ENCODE measurements at regions not wholly inside any gene's neighbourhood (a gene's known extent, or its start where the extent isn't known, plus 50 kb on each side); places are given as distances from the start of the nearest gene placed in this dataset.

DNA sequence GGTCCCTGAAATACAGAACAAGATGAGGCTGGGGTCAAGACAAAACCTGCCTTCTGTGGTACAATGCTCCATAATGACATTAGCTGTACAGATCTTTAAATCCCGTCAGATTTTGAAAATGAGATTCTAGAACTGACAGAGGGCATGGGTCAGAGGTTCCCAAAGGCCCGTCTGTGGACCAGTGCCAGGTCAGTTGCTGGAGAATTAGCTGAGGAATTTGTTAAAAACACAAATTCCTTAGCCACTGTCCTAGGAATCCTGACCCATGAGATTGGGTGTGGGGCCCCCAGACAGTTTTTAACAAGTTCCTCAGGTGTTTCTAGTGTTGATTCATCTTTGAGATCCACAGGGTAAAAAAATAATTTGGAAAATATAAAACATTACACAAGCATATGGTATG lies 97.0 kb downstream of the SIPA1L2 start:
- Mint-ChIP-seq H3K36me3 (no peaks in the 10 kb centered on the region), H3K27ac (no peak overlapping the region), H3K27me3 (ENCODE audit: low read depth) (no peaks in the 10 kb centered on the region; the same call in 1 of the 2 replicates), H3K4me3 (no peak overlapping the region), H3K4me1 (peaks cover 5% of the 10 kb centered on the region), H3K9me3 (no peaks in the 10 kb centered on the region)
- TF ChIP-seq, protein P1, sequence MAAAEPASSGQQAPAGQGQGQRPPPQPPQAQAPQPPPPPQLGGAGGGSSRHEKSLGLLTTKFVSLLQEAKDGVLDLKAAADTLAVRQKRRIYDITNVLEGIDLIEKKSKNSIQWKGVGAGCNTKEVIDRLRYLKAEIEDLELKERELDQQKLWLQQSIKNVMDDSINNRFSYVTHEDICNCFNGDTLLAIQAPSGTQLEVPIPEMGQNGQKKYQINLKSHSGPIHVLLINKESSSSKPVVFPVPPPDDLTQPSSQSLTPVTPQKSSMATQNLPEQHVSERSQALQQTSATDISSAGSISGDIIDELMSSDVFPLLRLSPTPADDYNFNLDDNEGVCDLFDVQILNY (CRISPR knock-in tag; IDR thresholded peaks at IDR 0.05) = no peak
- TF ChIP-seq NR3C1 (CRISPR knock-in tag; conservative IDR thresholded peaks at IDR 0.05; ENCODE audit: low read depth) = no peak
- TF ChIP-seq SMAD4 (CRISPR knock-in tag; IDR thresholded peaks at IDR 0.05) = no peak
- TF ChIP-seq NR2C2 (CRISPR knock-in tag; IDR thresholded peaks at IDR 0.05) = no peak
- TF ChIP-seq, protein P2, sequence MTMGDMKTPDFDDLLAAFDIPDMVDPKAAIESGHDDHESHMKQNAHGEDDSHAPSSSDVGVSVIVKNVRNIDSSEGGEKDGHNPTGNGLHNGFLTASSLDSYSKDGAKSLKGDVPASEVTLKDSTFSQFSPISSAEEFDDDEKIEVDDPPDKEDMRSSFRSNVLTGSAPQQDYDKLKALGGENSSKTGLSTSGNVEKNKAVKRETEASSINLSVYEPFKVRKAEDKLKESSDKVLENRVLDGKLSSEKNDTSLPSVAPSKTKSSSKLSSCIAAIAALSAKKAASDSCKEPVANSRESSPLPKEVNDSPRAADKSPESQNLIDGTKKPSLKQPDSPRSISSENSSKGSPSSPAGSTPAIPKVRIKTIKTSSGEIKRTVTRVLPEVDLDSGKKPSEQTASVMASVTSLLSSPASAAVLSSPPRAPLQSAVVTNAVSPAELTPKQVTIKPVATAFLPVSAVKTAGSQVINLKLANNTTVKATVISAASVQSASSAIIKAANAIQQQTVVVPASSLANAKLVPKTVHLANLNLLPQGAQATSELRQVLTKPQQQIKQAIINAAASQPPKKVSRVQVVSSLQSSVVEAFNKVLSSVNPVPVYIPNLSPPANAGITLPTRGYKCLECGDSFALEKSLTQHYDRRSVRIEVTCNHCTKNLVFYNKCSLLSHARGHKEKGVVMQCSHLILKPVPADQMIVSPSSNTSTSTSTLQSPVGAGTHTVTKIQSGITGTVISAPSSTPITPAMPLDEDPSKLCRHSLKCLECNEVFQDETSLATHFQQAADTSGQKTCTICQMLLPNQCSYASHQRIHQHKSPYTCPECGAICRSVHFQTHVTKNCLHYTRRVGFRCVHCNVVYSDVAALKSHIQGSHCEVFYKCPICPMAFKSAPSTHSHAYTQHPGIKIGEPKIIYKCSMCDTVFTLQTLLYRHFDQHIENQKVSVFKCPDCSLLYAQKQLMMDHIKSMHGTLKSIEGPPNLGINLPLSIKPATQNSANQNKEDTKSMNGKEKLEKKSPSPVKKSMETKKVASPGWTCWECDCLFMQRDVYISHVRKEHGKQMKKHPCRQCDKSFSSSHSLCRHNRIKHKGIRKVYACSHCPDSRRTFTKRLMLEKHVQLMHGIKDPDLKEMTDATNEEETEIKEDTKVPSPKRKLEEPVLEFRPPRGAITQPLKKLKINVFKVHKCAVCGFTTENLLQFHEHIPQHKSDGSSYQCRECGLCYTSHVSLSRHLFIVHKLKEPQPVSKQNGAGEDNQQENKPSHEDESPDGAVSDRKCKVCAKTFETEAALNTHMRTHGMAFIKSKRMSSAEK (CRISPR knock-in tag; IDR thresholded peaks at IDR 0.05; ENCODE audit: borderline replicate concordance) = no peak
- TF ChIP-seq, protein P3, sequence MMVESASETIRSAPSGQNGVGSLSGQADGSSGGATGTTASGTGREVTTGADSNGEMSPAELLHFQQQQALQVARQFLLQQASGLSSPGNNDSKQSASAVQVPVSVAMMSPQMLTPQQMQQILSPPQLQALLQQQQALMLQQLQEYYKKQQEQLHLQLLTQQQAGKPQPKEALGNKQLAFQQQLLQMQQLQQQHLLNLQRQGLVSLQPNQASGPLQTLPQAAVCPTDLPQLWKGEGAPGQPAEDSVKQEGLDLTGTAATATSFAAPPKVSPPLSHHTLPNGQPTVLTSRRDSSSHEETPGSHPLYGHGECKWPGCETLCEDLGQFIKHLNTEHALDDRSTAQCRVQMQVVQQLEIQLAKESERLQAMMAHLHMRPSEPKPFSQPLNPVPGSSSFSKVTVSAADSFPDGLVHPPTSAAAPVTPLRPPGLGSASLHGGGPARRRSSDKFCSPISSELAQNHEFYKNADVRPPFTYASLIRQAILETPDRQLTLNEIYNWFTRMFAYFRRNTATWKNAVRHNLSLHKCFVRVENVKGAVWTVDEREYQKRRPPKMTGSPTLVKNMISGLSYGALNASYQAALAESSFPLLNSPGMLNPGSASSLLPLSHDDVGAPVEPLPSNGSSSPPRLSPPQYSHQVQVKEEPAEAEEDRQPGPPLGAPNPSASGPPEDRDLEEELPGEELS (CRISPR knock-in tag; IDR thresholded peaks at IDR 0.05) = no peak
- TF ChIP-seq ZNF671 (CRISPR knock-in tag; IDR thresholded peaks at IDR 0.05) = no peak
- TF ChIP-seq, protein P4, sequence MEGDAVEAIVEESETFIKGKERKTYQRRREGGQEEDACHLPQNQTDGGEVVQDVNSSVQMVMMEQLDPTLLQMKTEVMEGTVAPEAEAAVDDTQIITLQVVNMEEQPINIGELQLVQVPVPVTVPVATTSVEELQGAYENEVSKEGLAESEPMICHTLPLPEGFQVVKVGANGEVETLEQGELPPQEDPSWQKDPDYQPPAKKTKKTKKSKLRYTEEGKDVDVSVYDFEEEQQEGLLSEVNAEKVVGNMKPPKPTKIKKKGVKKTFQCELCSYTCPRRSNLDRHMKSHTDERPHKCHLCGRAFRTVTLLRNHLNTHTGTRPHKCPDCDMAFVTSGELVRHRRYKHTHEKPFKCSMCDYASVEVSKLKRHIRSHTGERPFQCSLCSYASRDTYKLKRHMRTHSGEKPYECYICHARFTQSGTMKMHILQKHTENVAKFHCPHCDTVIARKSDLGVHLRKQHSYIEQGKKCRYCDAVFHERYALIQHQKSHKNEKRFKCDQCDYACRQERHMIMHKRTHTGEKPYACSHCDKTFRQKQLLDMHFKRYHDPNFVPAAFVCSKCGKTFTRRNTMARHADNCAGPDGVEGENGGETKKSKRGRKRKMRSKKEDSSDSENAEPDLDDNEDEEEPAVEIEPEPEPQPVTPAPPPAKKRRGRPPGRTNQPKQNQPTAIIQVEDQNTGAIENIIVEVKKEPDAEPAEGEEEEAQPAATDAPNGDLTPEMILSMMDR (IDR thresholded peaks at IDR 0.05) = no peak
- TF ChIP-seq, protein P5, sequence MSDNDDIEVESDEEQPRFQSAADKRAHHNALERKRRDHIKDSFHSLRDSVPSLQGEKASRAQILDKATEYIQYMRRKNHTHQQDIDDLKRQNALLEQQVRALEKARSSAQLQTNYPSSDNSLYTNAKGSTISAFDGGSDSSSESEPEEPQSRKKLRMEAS (CRISPR knock-in tag; IDR thresholded peaks at IDR 0.05) = no peak
- TF ChIP-seq, protein P6, sequence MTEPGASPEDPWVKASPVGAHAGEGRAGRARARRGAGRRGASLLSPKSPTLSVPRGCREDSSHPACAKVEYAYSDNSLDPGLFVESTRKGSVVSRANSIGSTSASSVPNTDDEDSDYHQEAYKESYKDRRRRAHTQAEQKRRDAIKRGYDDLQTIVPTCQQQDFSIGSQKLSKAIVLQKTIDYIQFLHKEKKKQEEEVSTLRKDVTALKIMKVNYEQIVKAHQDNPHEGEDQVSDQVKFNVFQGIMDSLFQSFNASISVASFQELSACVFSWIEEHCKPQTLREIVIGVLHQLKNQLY (CRISPR knock-in tag; IDR thresholded peaks at IDR 0.05) = no peak
- no peak for TF ChIP-seq MXD4 (CRISPR knock-in tag; IDR thresholded peaks at IDR 0.05; ENCODE audit: borderline replicate concordance)
- no peak for TF ChIP-seq HMGA2 (CRISPR knock-in tag; IDR thresholded peaks at IDR 0.05)
- no peak for TF ChIP-seq RELA (CRISPR knock-in tag; IDR thresholded peaks at IDR 0.05; ENCODE audit: borderline replicate concordance)
- TF ChIP-seq SP1 (CRISPR knock-in tag; conservative IDR thresholded peaks at IDR 0.05) = no peak
- CTCF ChIA-PET = interaction anchor here (1.0 to 1.2 kb wide), 2 partner anchors 24 to 95 kb away, joined by 3 read pairs; no protein-coding TSS in a partner anchor
- POLR2A ChIA-PET = no interaction called here
- no peak for DNase-seq (ENCODE audit: low spot score)
- no peak for ATAC-seq

DNA sequence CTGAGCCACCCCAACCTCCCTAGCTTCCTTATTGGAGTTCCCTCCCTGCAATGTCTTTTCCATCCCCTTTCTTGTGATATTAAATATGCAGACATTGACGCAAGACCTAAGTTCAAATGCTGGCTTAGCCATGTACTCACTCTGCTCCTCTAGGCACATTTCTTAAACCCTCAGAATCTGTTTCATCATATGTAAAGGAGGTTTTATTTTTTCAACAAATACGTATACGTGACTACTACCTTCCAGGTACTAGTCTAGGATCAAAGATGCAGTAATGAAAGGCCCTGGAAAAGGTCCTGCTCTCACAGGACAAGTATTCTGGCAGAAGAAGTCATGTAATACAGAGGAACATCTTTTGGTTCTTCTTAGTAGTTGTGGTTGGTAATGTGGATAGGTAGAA lies 98.6 kb downstream of the SIPA1L2 start:
- no peak for ATAC-seq
- no peaks in the 10 kb centered on the region; the same call in 1 of the 2 replicates for H3K27me3 Mint-ChIP-seq (ENCODE audit: low read depth)
- no peaks in the 10 kb centered on the region for H3K9me3 Mint-ChIP-seq
- no peaks in the 10 kb centered on the region for H3K4me1 Mint-ChIP-seq
- no peak overlapping the region for H3K4me3 Mint-ChIP-seq
- no peak overlapping the region for H3K27ac Mint-ChIP-seq
- ChIA-PET POLR2A (no interaction called here), CTCF (no interaction called here)
- H3K36me3 Mint-ChIP-seq = no peaks in the 10 kb centered on the region
- DNase-seq (ENCODE audit: low spot score) = no peak
- TF ChIP-seq NFE2L1 (CRISPR knock-in tag; IDR thresholded peaks at IDR 0.05) = no peak
- no peak for TF ChIP-seq EMX1 (CRISPR knock-in tag; IDR thresholded peaks at IDR 0.05)
- no peak for TF ChIP-seq MXD4 (CRISPR knock-in tag; IDR thresholded peaks at IDR 0.05; ENCODE audit: borderline replicate concordance)
- no peak for TF ChIP-seq GTF2I (CRISPR knock-in tag; conservative IDR thresholded peaks at IDR 0.05)
- TF ChIP-seq IRF2 (CRISPR knock-in tag; IDR thresholded peaks at IDR 0.05; ENCODE audit: borderline replicate concordance, low read depth) = no peak
- TF ChIP-seq TEAD1 (CRISPR knock-in tag; IDR thresholded peaks at IDR 0.05) = no peak
- TF ChIP-seq ETV6 (CRISPR knock-in tag; IDR thresholded peaks at IDR 0.05) = no peak
- TF ChIP-seq, protein P7, sequence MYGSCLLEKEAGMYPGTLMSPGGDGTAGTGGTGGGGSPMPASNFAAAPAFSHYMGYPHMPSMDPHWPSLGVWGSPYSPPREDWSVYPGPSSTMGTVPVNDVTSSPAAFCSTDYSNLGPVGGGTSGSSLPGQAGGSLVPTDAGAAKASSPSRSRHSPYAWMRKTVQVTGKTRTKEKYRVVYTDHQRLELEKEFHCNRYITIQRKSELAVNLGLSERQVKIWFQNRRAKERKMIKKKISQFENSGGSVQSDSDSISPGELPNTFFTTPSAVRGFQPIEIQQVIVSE (CRISPR knock-in tag; IDR thresholded peaks at IDR 0.05; ENCODE audit: borderline replicate concordance) = no peak
- TF ChIP-seq, protein P3 (CRISPR knock-in tag; IDR thresholded peaks at IDR 0.05) = no peak
- TF ChIP-seq ZNF138 (CRISPR knock-in tag; conservative IDR thresholded peaks at IDR 0.05) = no peak
- TF ChIP-seq ATF1 (CRISPR knock-in tag; IDR thresholded peaks at IDR 0.05) = no peak
- no peak for TF ChIP-seq ESRRA (CRISPR knock-in tag; IDR thresholded peaks at IDR 0.05; ENCODE audit: borderline replicate concordance)
